ENCODE measurements at regions not wholly inside any gene's neighbourhood (a gene's known extent, or its start where the extent isn't known, plus 50 kb on each side); places are given as distances from the start of the nearest gene placed in this dataset.

DNA sequence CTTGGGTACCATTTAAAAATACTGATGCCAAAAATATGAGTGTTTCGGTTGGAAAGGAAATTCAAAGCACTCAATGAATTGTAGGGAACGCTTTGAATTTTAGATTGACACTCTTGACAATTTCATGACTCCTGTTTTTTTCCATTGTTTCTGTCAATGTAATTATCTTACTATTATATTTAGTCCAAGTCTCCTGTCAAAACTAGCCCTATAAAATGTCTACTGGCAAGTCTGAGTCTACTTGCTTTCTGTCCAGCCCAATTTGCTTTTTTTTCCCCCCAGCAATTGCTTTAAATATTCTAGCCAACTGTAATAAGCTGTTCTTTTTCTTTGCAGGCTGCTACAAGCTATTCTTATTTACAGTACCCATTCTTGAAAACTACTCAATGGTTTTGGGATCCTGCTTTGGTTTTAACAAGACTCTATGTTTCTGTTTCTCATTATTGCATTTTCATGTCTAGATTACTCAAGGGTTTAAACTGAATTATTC lies 1103.9 kb upstream of the GJE1 start:
- Histone ChIP-seq H3K27me3 (ENCODE audit: low read depth, low read length) (no peaks in the 10 kb centered on the region), H3K27ac (ENCODE audit: low read length) (no peak overlapping the region), H3K9me3 (ENCODE audit: control insufficient read depth in 1 of 2, low read length in 2 of 2) (no peaks in the 10 kb centered on the region), H3K4me1 (ENCODE audit: control insufficient read depth in 1 of 2, insufficient read depth in 2 of 2, low read length in 2 of 2) (no peaks in the 10 kb centered on the region), H3K36me3 (ENCODE audit: control insufficient read depth in 1 of 2, insufficient read depth in 2 of 2, low read length in 2 of 2) (no peaks in the 10 kb centered on the region), H3K4me3 (ENCODE audit: low read depth in 1 of 2, low read length in 2 of 2) (no peak overlapping the region)

DNA sequence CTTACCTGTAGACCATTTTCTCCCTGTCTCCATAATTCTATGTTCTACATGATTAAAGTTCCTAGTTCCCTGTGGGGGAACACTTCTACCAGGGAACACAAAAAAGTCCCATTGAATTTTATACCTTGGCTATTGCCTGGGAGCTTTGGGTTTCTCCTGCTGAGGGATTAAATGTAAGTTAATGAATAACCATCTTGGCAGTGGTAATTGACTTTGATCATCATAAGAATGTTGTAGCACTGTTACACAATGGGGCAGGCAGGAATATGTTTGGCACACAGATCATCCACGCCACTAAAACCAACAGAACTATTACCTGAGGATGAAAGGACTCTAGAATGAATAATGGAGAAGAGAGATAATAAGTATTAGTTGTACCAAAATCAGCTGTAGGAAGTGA lies 1106.2 kb upstream of the GJE1 start:
- Histone ChIP-seq H3K36me3 (ENCODE audit: control insufficient read depth in 1 of 2, insufficient read depth in 2 of 2, low read length in 2 of 2) (no peaks in the 10 kb centered on the region), H3K4me3 (ENCODE audit: low read depth in 1 of 2, low read length in 2 of 2) (no peak overlapping the region), H3K9me3 (ENCODE audit: control insufficient read depth in 1 of 2, low read length in 2 of 2) (no peaks in the 10 kb centered on the region), H3K4me1 (ENCODE audit: control insufficient read depth in 1 of 2, insufficient read depth in 2 of 2, low read length in 2 of 2) (no peaks in the 10 kb centered on the region), H3K27me3 (ENCODE audit: low read depth, low read length) (no peaks in the 10 kb centered on the region), H3K27ac (ENCODE audit: low read length) (no peak overlapping the region)

DNA sequence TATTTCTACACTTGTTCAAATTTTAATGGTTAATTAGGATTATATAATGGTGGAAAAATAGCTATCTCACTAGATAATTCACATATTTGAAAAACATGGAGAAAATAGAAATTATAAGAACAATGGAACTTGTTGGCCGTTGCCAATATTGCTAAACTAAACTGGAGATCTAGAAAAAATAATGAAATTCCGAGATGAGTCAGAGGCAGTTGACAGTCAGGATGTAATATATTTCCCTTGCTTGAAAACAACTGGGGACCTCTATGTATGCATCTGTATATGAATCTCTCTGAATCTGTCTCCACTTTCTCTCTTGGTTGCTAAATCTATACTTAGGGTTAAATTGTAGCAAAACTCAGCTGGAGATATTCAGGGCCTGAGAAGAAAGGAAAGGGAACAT lies 1108.2 kb upstream of the GJE1 start:
- H3K27ac ChIP-seq (ENCODE audit: low read length) = no peak overlapping the region
- no peaks in the 10 kb centered on the region for H3K27me3 ChIP-seq (ENCODE audit: low read depth, low read length)

DNA sequence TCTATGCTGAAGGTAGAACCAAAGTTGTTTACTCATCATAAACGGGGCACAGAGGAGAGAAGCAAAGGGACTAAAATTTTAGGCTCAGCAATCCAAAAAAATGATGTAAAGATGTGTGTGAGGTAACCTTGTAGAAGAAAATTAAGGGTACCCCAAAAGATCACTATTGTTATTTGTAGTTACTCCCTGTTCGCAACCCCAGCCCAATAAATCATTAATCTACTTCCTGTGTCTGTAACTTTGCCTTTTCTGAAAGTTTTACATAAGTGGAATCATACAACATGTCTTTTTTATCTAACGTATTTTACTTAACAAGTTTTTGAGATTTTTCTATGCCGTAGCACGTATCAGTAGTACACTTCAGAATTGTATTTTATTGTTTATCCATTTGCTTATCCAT lies 1114.8 kb upstream of the GJE1 start:
- H3K4me1 ChIP-seq (ENCODE audit: control insufficient read depth in 1 of 2, insufficient read depth in 2 of 2, low read length in 2 of 2) = no peaks in the 10 kb centered on the region
- no peak overlapping the region for H3K4me3 ChIP-seq (ENCODE audit: low read depth in 1 of 2, low read length in 2 of 2)
- H3K9me3 ChIP-seq (ENCODE audit: control insufficient read depth in 1 of 2, low read length in 2 of 2) = no peaks in the 10 kb centered on the region
- no peaks in the 10 kb centered on the region for H3K36me3 ChIP-seq (ENCODE audit: control insufficient read depth in 1 of 2, insufficient read depth in 2 of 2, low read length in 2 of 2)
- H3K27me3 ChIP-seq (ENCODE audit: low read depth, low read length) = no peaks in the 10 kb centered on the region
- H3K27ac ChIP-seq (ENCODE audit: low read length) = no peak overlapping the region

More for the DNA sequence above, 1108.2 kb upstream of the GJE1 start:
- Histone ChIP-seq H3K4me1 (ENCODE audit: control insufficient read depth in 1 of 2, insufficient read depth in 2 of 2, low read length in 2 of 2) (no peaks in the 10 kb centered on the region), H3K4me3 (ENCODE audit: low read depth in 1 of 2, low read length in 2 of 2) (no peak overlapping the region), H3K9me3 (ENCODE audit: control insufficient read depth in 1 of 2, low read length in 2 of 2) (no peaks in the 10 kb centered on the region), H3K36me3 (ENCODE audit: control insufficient read depth in 1 of 2, insufficient read depth in 2 of 2, low read length in 2 of 2) (no peaks in the 10 kb centered on the region)

DNA sequence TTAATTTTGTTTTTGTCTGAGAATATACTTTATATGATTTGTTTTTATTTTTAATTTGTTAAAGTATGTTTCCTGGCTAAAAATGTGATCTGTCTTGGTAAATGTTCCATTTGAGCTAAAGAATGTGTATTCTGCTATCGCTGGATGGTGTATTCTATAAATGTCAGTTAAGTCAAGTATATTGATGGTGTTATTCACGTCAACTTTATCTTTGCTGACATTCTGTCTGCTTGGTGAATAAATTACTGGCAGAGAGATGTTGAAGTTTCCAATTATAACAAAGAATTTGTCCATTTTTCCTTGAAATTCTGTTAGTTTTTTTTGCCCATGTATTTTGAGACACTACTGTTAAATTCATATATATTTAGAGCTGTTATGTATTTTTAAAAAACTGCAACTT lies 1131.8 kb upstream of the GJE1 start:
- no peaks in the 10 kb centered on the region for H3K4me1 ChIP-seq (ENCODE audit: control insufficient read depth in 1 of 2, insufficient read depth in 2 of 2, low read length in 2 of 2)
- H3K36me3 ChIP-seq (ENCODE audit: control insufficient read depth in 1 of 2, insufficient read depth in 2 of 2, low read length in 2 of 2) = no peaks in the 10 kb centered on the region
- no peaks in the 10 kb centered on the region for H3K27me3 ChIP-seq (ENCODE audit: low read depth, low read length)
- H3K4me3 ChIP-seq (ENCODE audit: low read depth in 1 of 2, low read length in 2 of 2) = no peak overlapping the region
- H3K9me3 ChIP-seq (ENCODE audit: control insufficient read depth in 1 of 2, low read length in 2 of 2) = no peaks in the 10 kb centered on the region
- H3K27ac ChIP-seq (ENCODE audit: low read length) = no peak overlapping the region

DNA sequence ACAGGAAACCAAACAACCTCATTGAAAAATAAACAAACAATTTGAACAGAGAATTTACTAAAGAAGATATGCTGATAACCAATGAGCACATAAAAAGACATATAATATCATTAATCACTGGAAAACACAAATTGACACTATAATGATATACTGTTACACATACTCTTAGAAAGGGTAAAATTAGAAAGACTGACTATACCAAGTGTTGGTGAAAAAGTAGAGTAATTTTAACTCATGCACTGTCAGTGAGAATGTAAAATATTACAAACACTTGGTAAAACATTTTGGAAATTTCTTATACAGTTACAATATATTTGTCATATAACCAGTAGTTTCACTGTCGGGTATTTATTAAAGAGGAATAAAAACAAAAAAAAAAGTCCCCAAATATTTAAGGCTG lies 1139.2 kb upstream of the GJE1 start:
- no peak overlapping the region for H3K4me3 ChIP-seq (ENCODE audit: low read depth in 1 of 2, low read length in 2 of 2)
- H3K4me1 ChIP-seq (ENCODE audit: control insufficient read depth in 1 of 2, insufficient read depth in 2 of 2, low read length in 2 of 2) = no peaks in the 10 kb centered on the region
- peaks cover 0 to 3% of the 10 kb centered on the region in 2 donors for H3K9me3 ChIP-seq (ENCODE audit: control insufficient read depth in 1 of 2, low read length in 2 of 2)
- no peaks in the 10 kb centered on the region for H3K27me3 ChIP-seq (ENCODE audit: low read depth, low read length)
- H3K27ac ChIP-seq (ENCODE audit: low read length) = no peak overlapping the region
- no peaks in the 10 kb centered on the region for H3K36me3 ChIP-seq (ENCODE audit: control insufficient read depth in 1 of 2, insufficient read depth in 2 of 2, low read length in 2 of 2)

DNA sequence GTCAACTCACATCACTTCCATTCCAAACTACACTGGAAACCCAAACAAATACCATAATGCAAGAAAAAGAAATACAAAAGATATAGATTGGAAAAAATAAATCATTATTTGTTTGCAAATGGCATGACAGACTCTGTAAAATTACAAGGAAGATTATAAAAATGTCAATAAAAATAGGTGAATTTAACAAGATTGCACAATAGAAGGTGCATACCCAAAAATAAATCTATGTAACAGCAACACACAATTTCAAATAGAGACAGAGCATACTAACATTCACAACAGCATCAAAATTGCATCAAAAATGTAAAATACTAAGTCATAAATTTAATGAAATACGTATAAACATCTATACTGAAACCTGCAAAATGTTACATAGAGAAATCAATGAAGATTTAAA lies 1140.0 kb upstream of the GJE1 start:
- no peaks in the 10 kb centered on the region for H3K36me3 ChIP-seq (ENCODE audit: control insufficient read depth in 1 of 2, insufficient read depth in 2 of 2, low read length in 2 of 2)
- H3K9me3 ChIP-seq (ENCODE audit: control insufficient read depth in 1 of 2, low read length in 2 of 2) = peaks cover 0 to 3% of the 10 kb centered on the region in 2 donors
- H3K27me3 ChIP-seq (ENCODE audit: low read depth, low read length) = no peaks in the 10 kb centered on the region
- H3K4me3 ChIP-seq (ENCODE audit: low read depth in 1 of 2, low read length in 2 of 2) = no peak overlapping the region
- no peak overlapping the region for H3K27ac ChIP-seq (ENCODE audit: low read length)
- H3K4me1 ChIP-seq (ENCODE audit: control insufficient read depth in 1 of 2, insufficient read depth in 2 of 2, low read length in 2 of 2) = peaks cover 0 to 1% of the 10 kb centered on the region in 2 donors

DNA sequence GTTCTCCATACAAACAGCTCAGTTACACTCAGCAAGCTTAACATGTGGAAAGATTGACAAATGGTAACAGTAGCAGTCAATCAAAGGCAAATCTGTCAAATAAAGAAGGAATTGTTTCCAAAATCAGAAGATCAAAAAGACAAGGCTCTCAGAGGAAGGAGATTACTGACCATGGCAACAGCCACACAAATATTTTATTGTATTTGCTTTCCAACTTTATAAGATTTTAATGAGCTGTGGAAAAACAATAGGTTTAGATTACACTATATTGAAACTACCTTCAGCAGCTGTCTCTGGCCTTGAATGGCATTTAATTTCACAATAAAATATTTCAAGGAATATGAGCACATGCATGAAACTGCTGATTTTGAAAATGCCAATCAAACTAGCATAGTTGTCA lies 1143.9 kb upstream of the GJE1 start:
- Histone ChIP-seq H3K4me1 (ENCODE audit: control insufficient read depth in 1 of 2, insufficient read depth in 2 of 2, low read length in 2 of 2) (peaks cover 0 to 5% of the 10 kb centered on the region in 2 donors), H3K36me3 (ENCODE audit: control insufficient read depth in 1 of 2, insufficient read depth in 2 of 2, low read length in 2 of 2) (no peaks in the 10 kb centered on the region), H3K9me3 (ENCODE audit: control insufficient read depth in 1 of 2, low read length in 2 of 2) (peaks cover 0 to under 1% of the 10 kb centered on the region in 2 donors), H3K27me3 (ENCODE audit: low read depth, low read length) (no peaks in the 10 kb centered on the region), H3K27ac (ENCODE audit: low read length) (no peak overlapping the region), H3K4me3 (ENCODE audit: low read depth in 1 of 2, low read length in 2 of 2) (no peak overlapping the region)

DNA sequence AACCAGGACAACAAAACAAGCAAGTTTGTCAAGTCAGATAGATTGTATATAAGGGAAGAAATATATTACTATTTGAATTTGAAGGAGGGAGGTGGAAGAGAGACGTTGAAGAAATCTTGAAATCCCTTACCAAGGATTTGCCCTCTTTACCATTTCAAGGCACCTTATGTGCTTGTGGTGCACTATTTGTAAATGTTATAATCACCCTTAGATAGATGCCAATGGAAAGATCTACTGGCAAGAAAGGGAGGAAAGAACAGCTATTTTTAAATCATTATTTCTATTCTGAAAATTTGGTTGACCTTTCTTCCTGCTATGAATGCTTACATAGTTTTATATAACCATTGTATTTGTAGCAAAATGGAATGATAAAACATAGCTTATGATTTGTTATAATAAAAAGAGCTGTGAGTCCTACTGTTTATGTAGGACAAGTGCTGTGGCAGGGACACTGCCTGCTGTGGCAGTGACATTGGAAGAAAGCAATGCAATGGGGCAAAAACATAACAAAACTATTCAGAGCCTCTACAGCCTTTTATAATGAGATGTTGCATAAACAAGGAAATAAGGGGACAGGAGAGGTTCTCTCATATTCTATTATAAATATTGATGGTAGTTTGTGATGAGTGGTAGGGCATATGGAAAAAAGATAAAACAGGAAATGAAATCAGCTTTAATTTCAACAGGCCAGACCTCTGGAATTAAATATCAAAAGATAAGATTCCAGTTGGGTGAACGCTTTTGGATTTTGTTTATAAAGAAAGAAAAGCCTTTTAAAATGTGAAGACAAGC lies 1145.2 kb upstream of the GJE1 start:
- H3K9me3 ChIP-seq (ENCODE audit: control insufficient read depth in 1 of 2, low read length in 2 of 2) = no peaks in the 10 kb centered on the region
- no peaks in the 10 kb centered on the region for H3K27me3 ChIP-seq (ENCODE audit: low read depth, low read length)
- H3K27ac ChIP-seq (ENCODE audit: low read length) = no peak overlapping the region
- H3K36me3 ChIP-seq (ENCODE audit: control insufficient read depth in 1 of 2, insufficient read depth in 2 of 2, low read length in 2 of 2) = no peaks in the 10 kb centered on the region
- H3K4me3 ChIP-seq (ENCODE audit: low read depth in 1 of 2, low read length in 2 of 2) = no peak overlapping the region
- H3K4me1 ChIP-seq (ENCODE audit: control insufficient read depth in 1 of 2, insufficient read depth in 2 of 2, low read length in 2 of 2) = peaks cover 0 to 5% of the 10 kb centered on the region in 2 donors

DNA sequence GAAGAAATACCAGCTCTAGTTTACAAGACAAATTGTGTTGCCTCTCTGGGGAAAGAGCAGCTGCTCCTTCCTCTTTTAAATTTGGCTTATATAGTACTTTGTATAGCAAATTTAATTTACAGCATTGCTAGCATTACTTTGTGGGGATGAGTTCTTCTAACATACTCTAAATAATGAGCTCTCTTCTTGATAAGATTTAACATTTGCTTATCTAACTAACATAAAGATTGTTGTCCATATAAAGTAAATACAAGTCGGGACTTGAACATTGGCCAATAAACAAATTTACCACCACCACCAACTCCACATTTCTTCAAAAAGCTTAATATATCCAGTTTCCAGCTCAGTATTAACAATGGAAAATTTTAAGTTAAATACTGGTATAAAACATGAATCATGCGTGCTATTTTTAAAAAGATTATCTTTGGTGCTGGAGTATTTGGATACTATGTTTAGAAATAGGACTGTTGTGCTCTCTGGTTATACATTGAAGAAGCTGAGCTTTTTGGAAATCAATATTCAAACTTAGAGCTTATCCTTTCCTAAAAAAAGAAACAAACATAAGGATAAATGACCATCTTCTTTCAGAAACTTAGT lies 1146.9 kb upstream of the GJE1 start:
- Histone ChIP-seq H3K27ac (ENCODE audit: low read length) (no peak overlapping the region), H3K36me3 (ENCODE audit: control insufficient read depth in 1 of 2, insufficient read depth in 2 of 2, low read length in 2 of 2) (no peaks in the 10 kb centered on the region), H3K4me1 (ENCODE audit: control insufficient read depth in 1 of 2, insufficient read depth in 2 of 2, low read length in 2 of 2) (peaks cover 0 to 5% of the 10 kb centered on the region in 2 donors)

DNA sequence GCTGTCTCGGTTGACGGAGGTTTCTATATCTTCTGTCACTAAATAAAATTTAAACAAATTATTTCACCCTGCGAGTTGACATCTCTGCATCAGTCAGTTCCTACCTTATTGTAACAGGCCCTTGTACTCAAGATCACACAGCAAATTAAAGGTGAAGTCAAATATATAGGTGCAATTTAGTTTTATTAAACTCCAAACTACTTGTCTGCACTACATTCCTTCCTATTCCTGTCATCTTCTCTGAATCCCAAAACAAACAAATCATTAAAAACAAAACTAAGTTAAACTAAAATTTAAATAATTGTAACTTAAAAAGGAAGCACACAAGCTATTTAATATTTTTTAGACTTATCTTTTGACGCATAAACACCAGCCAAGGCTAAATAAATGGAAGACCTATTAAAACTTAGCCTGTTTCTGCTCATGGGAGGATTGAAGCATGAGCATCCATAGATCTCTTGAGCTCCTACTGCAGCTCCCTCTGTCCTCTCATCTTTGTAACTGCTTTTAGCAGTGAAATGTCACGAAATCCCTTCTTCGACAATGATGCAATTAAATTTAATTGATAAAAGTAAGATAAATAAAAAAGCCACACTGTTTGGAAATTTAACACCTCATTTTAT lies 1152.3 kb upstream of the GJE1 start:
- no peak overlapping the region for H3K4me3 ChIP-seq (ENCODE audit: low read depth in 1 of 2, low read length in 2 of 2)
- H3K9me3 ChIP-seq (ENCODE audit: control insufficient read depth in 1 of 2, low read length in 2 of 2) = no peaks in the 10 kb centered on the region
- no peak overlapping the region for H3K27ac ChIP-seq (ENCODE audit: low read length)
- no peaks in the 10 kb centered on the region for H3K36me3 ChIP-seq (ENCODE audit: control insufficient read depth in 1 of 2, insufficient read depth in 2 of 2, low read length in 2 of 2)
- H3K4me1 ChIP-seq (ENCODE audit: control insufficient read depth in 1 of 2, insufficient read depth in 2 of 2, low read length in 2 of 2) = peaks cover 0 to 15% of the 10 kb centered on the region in 2 donors
- no peaks in the 10 kb centered on the region for H3K27me3 ChIP-seq (ENCODE audit: low read depth, low read length)

More for the DNA sequence above, 1146.9 kb upstream of the GJE1 start:
- Histone ChIP-seq H3K9me3 (ENCODE audit: control insufficient read depth in 1 of 2, low read length in 2 of 2) (no peaks in the 10 kb centered on the region), H3K4me3 (ENCODE audit: low read depth in 1 of 2, low read length in 2 of 2) (no peak overlapping the region), H3K27me3 (ENCODE audit: low read depth, low read length) (no peaks in the 10 kb centered on the region)
